ENCODE measurements at regions not wholly inside any gene's neighbourhood (a gene's known extent, or its start where the extent isn't known, plus 50 kb on each side); places are given as distances from the start of the nearest gene placed in this dataset.

- Histone ChIP-seq H3K27me3 (ENCODE audit: control insufficient read depth, insufficient read depth, low read length) (no peaks in the 10 kb centered on the region), H2AFZ (replicated peaks; ENCODE audit: low read length, poor library complexity) (no peak overlapping the region), H2BK5ac (ENCODE audit: low read depth, low read length, poor library complexity, severe bottlenecking) (no peak overlapping the region), H2BK15ac (ENCODE audit: low read depth, low read length) (no peak overlapping the region), H3K18ac (ENCODE audit: low read depth, low read length) (no peak overlapping the region), H3K27ac (ENCODE audit: insufficient read depth, low read length) (no peak overlapping the region), H4K5ac (ENCODE audit: low read depth, low read length) (no peak overlapping the region), H3K9me3 (ENCODE audit: control insufficient read depth, insufficient read depth, low read length) (no peaks in the 10 kb centered on the region), H3K9ac (ENCODE audit: low read depth, low read length) (no peak overlapping the region), H3K56ac (ENCODE audit: extremely low read depth, insufficient read depth, low read length) (no peak overlapping the region), H2AK5ac (ENCODE audit: low read depth, low read length) (no peak overlapping the region), H4K20me1 (ENCODE audit: insufficient read depth, low read length) (no peaks in the 10 kb centered on the region), H3K4ac (ENCODE audit: low read depth, low read length) (no peak overlapping the region), H2BK20ac (ENCODE audit: low read depth, low read length) (no peak overlapping the region), H3K4me2 (ENCODE audit: low read depth, low read length) (no peak overlapping the region), H3K36me3 (ENCODE audit: control insufficient read depth, insufficient read depth, low read length) (no peaks in the 10 kb centered on the region), H3K4me3 (ENCODE audit: insufficient read depth, low read depth, low read length) (no peak overlapping the region), H4K91ac (ENCODE audit: insufficient read depth, low read depth, low read length) (no peak overlapping the region), H3K9me1 (ENCODE audit: insufficient read depth, low read length) (no peaks in the 10 kb centered on the region), H2BK120ac (ENCODE audit: low read depth, low read length) (no peak overlapping the region), H3K79me1 (ENCODE audit: low read depth in 1 of 2, low read length in 2 of 2) (no peaks in the 10 kb centered on the region), H2AK9ac (replicated peaks; ENCODE audit: low read depth, low read length, poor library complexity) (no peak overlapping the region), H4K8ac (ENCODE audit: low read depth in 2 of 2, low read length in 2 of 2) (no peak overlapping the region), H3K4me1 (ENCODE audit: control insufficient read depth, insufficient read depth, low read length) (no peaks in the 10 kb centered on the region), H3K23ac (ENCODE audit: low read depth, low read length) (no peak overlapping the region), H3K14ac (replicated peaks; ENCODE audit: low read depth, low read length) (no peak overlapping the region)
- no TSS peak for BruUV-seq (replicated peaks)
- ATAC-seq (ENCODE audit: low read depth) (no peak), DNase-seq (no peak)
- dilution Hi-C loops (cut with HindIII; ENCODE audit: low sequenced_read_pairs, unreplicated experiment) (no loop called here), intact Hi-C loops (cut with micrococcal nuclease) (no loop called here), in situ Hi-C loops (cut with MboI; ENCODE audit: low sequenced_read_pairs) (loop anchor here (25.0 kb wide), 1 partner anchor 1095 kb away; no protein-coding TSS in a partner anchor)
- TF ChIP-seq SMC3 (IDR thresholded peaks at IDR 0.05; ENCODE audit: low read depth, low read length) (no peak), CEBPB (IDR thresholded peaks at IDR 0.05; ENCODE audit: low read depth, low read length) (no peak), CTCF (conservative IDR thresholded peaks at IDR 0.05; ENCODE audit: low read depth, low read length) (no peak), ELK1 (IDR thresholded peaks at IDR 0.05; ENCODE audit: borderline replicate concordance, low read depth, low read length) (no peak)
- ChIA-PET CTCF (interaction anchor here (0.9 kb wide), 1 partner anchor 13 kb away, joined by 3 read pairs; no protein-coding TSS in a partner anchor), POLR2A (ENCODE audit: unreplicated experiment) (no interaction called here)
Observed at GRCh38 chr5:120841830-120842229, 377.7 kb downstream of the PRR16 start.

All from IMR-90 (cell line).